A549 (cell line): ENCODE measurements at regions not wholly inside any gene's neighbourhood (a gene's known extent, or its start where the extent isn't known, plus 50 kb on each side); places are given as distances from the start of the nearest gene placed in this dataset.

Experiments used
- ATAC-seq, 2 experiments: fragments of 200-7000 bp in 1 of 2; fragments of >200 bp in 1 of 2; cut with Nextera tagmentation in 1 of 2; cut with Tn5 transposase in 1 of 2; 3 replicates each; pipeline versions ENCODE4 v1.8.0 to v1.9.1; 2018 to 2020; ENCODE audit warnings: mild to moderate bottlenecking in 1 of 2, moderate library complexity in 1 of 2
- CTCF ChIA-PET: fragments of 300-600 bp; sonication (Branson Sonifier 250); formaldehyde crosslinking; extraction: SDS; loops from one replicate; lab custom pipeline; 2021; ENCODE audit warnings: antibody characterized with exemption, inconsistent platforms; lab: Yijun Ruan, JAX
- POLR2A ChIA-PET: fragments of 350-600 bp; formaldehyde crosslinking; extraction: SDS; loops from one replicate; lab custom pipeline; 2021; ENCODE audit warnings: antibody characterized with exemption, inconsistent platforms; lab: Yijun Ruan, JAX
- DNase-seq, 2 experiments: peaks; one replicate each; pipeline versions ENCODE4 v3.0.0 to v3.0.0-alpha.2; 2011 to 2016; ENCODE audit warnings: low read depth in 1 of 2, low spot score in 1 of 2
- FAIRE-seq: peaks from 2 replicates; lab custom pipeline; 2011; peaks lifted over from hg19 to GRCh38; lab: Jason Lieb, UNC
- H3K27ac ChIP-seq, 2 experiments: fragments of >200 bp; sonication (Bioruptor Twin); formaldehyde crosslinking; 3 replicates each; pipeline ENCODE4 v1.5.1; 2016 to 2017
- H3K4me1 ChIP-seq: fragments of >200 bp; sonication (Bioruptor Twin); formaldehyde crosslinking; 3 replicates; pipeline ENCODE4 v1.6.1; 2016
- H3K4me2 ChIP-seq: fragments of >200 bp; sonication (Bioruptor Twin); formaldehyde crosslinking; 3 replicates; pipeline ENCODE4 v1.6.1; 2016
- H3K4me3 ChIP-seq: fragments of >200 bp; sonication (Bioruptor Twin); formaldehyde crosslinking; 3 replicates; pipeline ENCODE4 v1.5.1; 2016
- H3K9me3 ChIP-seq: fragments of >200 bp; sonication (Bioruptor Twin); formaldehyde crosslinking; 3 replicates; pipeline ENCODE4 v1.6.1; 2016
- BHLHE40 ChIP-seq: IDR thresholded peaks from 2 replicates; pipeline ENCODE4 v1.6.1; 2012; ENCODE audit warnings: low read depth, low read length, inconsistent platforms
- CBX2 ChIP-seq: fragments of 200-600 bp; sonication (generic); IDR thresholded peaks from 2 replicates; pipeline ENCODE4 v1.6.1; 2016; ENCODE audit warnings: low read depth, mild to moderate bottlenecking, borderline replicate concordance
- CBX8 ChIP-seq: fragments of 200-600 bp; sonication (generic); IDR thresholded peaks from 2 replicates; pipeline ENCODE4 v1.6.1; 2016
- CEBPB ChIP-seq, 2 experiments: fragments of >200 bp in 1 of 2; sonication (Bioruptor Twin) in 1 of 2; formaldehyde crosslinking in 1 of 2; IDR thresholded peaks; 2 replicates each; pipeline ENCODE4 v1.6.1; 2012 to 2016
- CHD2 ChIP-seq: fragments of 150-350 bp; IDR thresholded peaks from 2 replicates; pipeline ENCODE4 v1.6.1; 2014; ENCODE audit warnings: low read length; ENCODE audit not compliant: partially characterized antibody
- EP300 ChIP-seq, 2 experiments: fragments of >200 bp; sonication (Bioruptor Twin); formaldehyde crosslinking; IDR thresholded peaks; 2 replicates in 1 of 2; 3 replicates in 1 of 2; pipeline ENCODE4 v1.6.1; 2016 to 2017
- ESRRA ChIP-seq: fragments of 150-350 bp; IDR thresholded peaks from 2 replicates; pipeline ENCODE4 v1.6.1; 2014; ENCODE audit warnings: mild to moderate bottlenecking, low read length, borderline replicate concordance
- FOSL2 ChIP-seq, 2 experiments: fragments of 450-650 bp in 1 of 2; fragments of >200 bp in 1 of 2; sonication (Bioruptor Twin) in 1 of 2; formaldehyde crosslinking; IDR thresholded peaks; 2 replicates each; pipeline versions ENCODE4 v1.5.0 to v1.6.1; 2016 to 2020; ENCODE audit warnings: mild to moderate bottlenecking in 1 of 2, moderate library complexity in 1 of 2
- FOXS1 ChIP-seq: fragments of 250-450 bp; sonication (Bioruptor Pico); IDR thresholded peaks from 2 replicates; pipeline ENCODE4 v1.5.0; 2020; ENCODE audit warnings: mild to moderate bottlenecking, moderate library complexity
- HOXB13 ChIP-seq: fragments of 250-450 bp; sonication (Bioruptor Pico); IDR thresholded peaks from 2 replicates; pipeline ENCODE4 v1.5.0; 2020; ENCODE audit warnings: low read depth, mild to moderate bottlenecking, moderate library complexity
- KDM1A ChIP-seq: fragments of 200-600 bp; sonication (generic); IDR thresholded peaks from 2 replicates; pipeline ENCODE4 v1.6.1; 2016; ENCODE audit warnings: low read depth, mild to moderate bottlenecking
- MAZ ChIP-seq: fragments of 150-350 bp; IDR thresholded peaks from 2 replicates; pipeline ENCODE4 v1.6.1; 2014; ENCODE audit warnings: antibody characterized with exemption, low read depth, low read length, borderline replicate concordance
- NPAS2 ChIP-seq: fragments of 250-450 bp; sonication (Bioruptor Pico); IDR thresholded peaks from 2 replicates; pipeline ENCODE4 v1.8.0; 2022; ENCODE audit warnings: mild to moderate bottlenecking, moderate library complexity, borderline replicate concordance
- NR3C1 ChIP-seq: fragments of >200 bp; sonication (Bioruptor Twin); formaldehyde crosslinking; IDR thresholded peaks from 3 replicates; pipeline ENCODE4 v1.6.1; 2017
- RAD21 ChIP-seq, 2 experiments: fragments of >200 bp in 1 of 2; sonication (Bioruptor Twin) in 1 of 2; formaldehyde crosslinking in 1 of 2; IDR thresholded peaks in 1 of 2; conservative IDR thresholded peaks in 1 of 2; 2 replicates in 1 of 2; 3 replicates in 1 of 2; pipeline ENCODE4 v1.6.1; 2012 to 2018; ENCODE audit warnings: inconsistent platforms in 1 of 2
- RARB ChIP-seq: fragments of 250-450 bp; sonication (Bioruptor Pico); IDR thresholded peaks from 2 replicates; pipeline ENCODE4 v1.8.0; 2021; ENCODE audit warnings: mild to moderate bottlenecking, moderate library complexity
- RCOR1 ChIP-seq: fragments of 150-350 bp; IDR thresholded peaks from 2 replicates; pipeline ENCODE4 v1.6.1; 2014; ENCODE audit warnings: antibody characterized with exemption, low read length, low read depth
- RNF2 ChIP-seq: fragments of 200-600 bp; sonication (generic); IDR thresholded peaks from 2 replicates; pipeline ENCODE4 v1.6.1; 2016; ENCODE audit warnings: low read depth, mild to moderate bottlenecking, antibody characterized with exemption, moderate library complexity, borderline replicate concordance
- SMC3 ChIP-seq: fragments of >200 bp; sonication (Bioruptor Twin); formaldehyde crosslinking; IDR thresholded peaks from 3 replicates; pipeline ENCODE4 v1.6.1; 2018; ENCODE audit warnings: inconsistent platforms
- ZC3H11A ChIP-seq: fragments of 450-650 bp; IDR thresholded peaks from 2 replicates; pipeline ENCODE4 v1.6.1; 2014; ENCODE audit warnings: antibody characterized with exemption, mild to moderate bottlenecking
- ZFP36 ChIP-seq: fragments of 450-650 bp; IDR thresholded peaks from 2 replicates; pipeline ENCODE4 v1.6.1; 2014; ENCODE audit warnings: borderline replicate concordance; ENCODE audit not compliant: partially characterized antibody
- ZNF302 ChIP-seq: fragments of 250-450 bp; sonication (Bioruptor Pico); IDR thresholded peaks from 2 replicates; pipeline ENCODE4 v1.9.0; 2021; ENCODE audit warnings: inconsistent platforms, mild to moderate bottlenecking, moderate library complexity
- WGBS: methylation state at CpG from one replicate; pipeline ENCODE4 v1.1.6; 2017; ENCODE audit errors: missing lambda C conversion rate; 5-methylcytosine and 5-hydroxymethylcytosine counted together
- TF ChIP-seq, protein P1 (sequence below): fragments of >200 bp; sonication (Bioruptor Twin); formaldehyde crosslinking; IDR thresholded peaks from 3 replicates; pipeline ENCODE4 v1.5.1; 2016
- TF ChIP-seq, protein P2 (sequence below): fragments of 450-650 bp; IDR thresholded peaks from 2 replicates; pipeline ENCODE4 v1.6.1; 2014; ENCODE audit warnings: antibody characterized with exemption

DNA sequence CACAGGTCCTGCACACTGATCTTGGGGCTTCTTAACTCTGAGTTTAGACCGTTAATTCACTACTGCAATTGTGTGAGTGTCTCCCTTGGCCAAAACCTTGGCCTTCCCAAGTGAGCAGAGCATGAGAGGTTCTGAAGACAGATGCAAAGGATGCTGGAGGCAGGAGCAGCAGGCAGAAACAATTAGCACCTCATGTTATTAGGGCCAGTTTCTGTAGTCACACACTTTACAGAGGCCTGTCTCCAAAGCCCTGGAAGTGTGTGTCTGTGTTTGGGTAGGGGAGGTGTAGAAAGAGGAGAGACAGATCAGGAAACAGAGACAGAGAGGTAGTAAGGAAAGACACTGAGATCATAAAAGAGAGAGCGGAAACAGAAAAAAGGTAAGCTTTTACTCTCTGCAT, 533.8 kb downstream of the TMEM182 start:
- Histone ChIP-seq H3K27ac (no peak overlapping the region), H3K4me1 (no peaks in the 10 kb centered on the region), H3K4me3 (no peak overlapping the region), H3K9me3 (no peaks in the 10 kb centered on the region), H3K4me2 (no peak overlapping the region)
- TF ChIP-seq, protein P1, sequence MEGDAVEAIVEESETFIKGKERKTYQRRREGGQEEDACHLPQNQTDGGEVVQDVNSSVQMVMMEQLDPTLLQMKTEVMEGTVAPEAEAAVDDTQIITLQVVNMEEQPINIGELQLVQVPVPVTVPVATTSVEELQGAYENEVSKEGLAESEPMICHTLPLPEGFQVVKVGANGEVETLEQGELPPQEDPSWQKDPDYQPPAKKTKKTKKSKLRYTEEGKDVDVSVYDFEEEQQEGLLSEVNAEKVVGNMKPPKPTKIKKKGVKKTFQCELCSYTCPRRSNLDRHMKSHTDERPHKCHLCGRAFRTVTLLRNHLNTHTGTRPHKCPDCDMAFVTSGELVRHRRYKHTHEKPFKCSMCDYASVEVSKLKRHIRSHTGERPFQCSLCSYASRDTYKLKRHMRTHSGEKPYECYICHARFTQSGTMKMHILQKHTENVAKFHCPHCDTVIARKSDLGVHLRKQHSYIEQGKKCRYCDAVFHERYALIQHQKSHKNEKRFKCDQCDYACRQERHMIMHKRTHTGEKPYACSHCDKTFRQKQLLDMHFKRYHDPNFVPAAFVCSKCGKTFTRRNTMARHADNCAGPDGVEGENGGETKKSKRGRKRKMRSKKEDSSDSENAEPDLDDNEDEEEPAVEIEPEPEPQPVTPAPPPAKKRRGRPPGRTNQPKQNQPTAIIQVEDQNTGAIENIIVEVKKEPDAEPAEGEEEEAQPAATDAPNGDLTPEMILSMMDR, result no peak
- TF ChIP-seq NR3C1 (no peak), EP300 (IDR thresholded peaks at IDR 0.05) (no peak), BHLHE40 (no peak), SMC3 (no peak), RNF2 (no peak), MAZ (no peak), FOSL2 (IDR thresholded peaks at IDR 0.05) (no peak), FOSL2 (CRISPR knock-in tag; IDR thresholded peaks at IDR 0.05) (no peak), RCOR1 (no peak), HOXB13 (no peak), KDM1A (no peak), ZNF302 (CRISPR knock-in tag) (no peak), CBX2 (no peak)
- TF ChIP-seq, protein P2, sequence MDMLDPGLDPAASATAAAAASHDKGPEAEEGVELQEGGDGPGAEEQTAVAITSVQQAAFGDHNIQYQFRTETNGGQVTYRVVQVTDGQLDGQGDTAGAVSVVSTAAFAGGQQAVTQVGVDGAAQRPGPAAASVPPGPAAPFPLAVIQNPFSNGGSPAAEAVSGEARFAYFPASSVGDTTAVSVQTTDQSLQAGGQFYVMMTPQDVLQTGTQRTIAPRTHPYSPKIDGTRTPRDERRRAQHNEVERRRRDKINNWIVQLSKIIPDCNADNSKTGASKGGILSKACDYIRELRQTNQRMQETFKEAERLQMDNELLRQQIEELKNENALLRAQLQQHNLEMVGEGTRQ, result no peak
- FAIRE-seq (no peak), ATAC-seq (no peak), DNase-seq (no peak)
- 45% methylated on average over 2 of the region's 2 CpGs for WGBS
- ChIA-PET POLR2A (no interaction called here), CTCF (no interaction called here)

DNA sequence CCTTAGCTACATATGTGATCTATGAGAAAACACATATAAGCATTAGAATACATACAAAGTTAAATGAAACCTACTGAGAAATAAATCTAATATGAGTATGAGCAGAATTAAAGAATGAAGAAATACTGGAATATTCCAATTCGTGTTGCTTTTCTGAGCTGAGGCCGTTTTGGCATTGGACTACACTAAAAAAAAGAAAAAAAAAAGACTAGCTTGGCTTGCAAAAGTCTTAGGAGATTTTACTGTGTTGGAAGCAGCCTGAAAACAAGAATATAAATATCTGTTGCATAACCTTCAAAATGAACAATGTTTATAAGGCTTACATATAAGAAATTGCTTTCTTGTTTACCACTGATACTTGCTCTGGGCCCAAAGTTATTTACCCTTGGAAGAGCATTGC, 562.8 kb downstream of the TMEM182 start:
- TF ChIP-seq RARB (CRISPR knock-in tag) (no peak), RAD21 (conservative IDR thresholded peaks at IDR 0.05 in 1 of 2, IDR thresholded peaks at IDR 0.05 in 1 of 2) (no peak), NPAS2 (CRISPR knock-in tag) (no peak), FOXS1 (CRISPR knock-in tag) (no peak), CEBPB (IDR thresholded peaks at IDR 0.05) (no peak), KDM1A (no peak), CHD2 (no peak), ZFP36 (no peak), ZC3H11A (no peak), CBX8 (no peak), ESRRA (no peak)
- TF ChIP-seq, protein P1, result no peak
- 0% methylated on average over 2 of the region's 2 CpGs for WGBS
- DNase-seq (no peak), FAIRE-seq (no peak), ATAC-seq (no peak)
- ChIA-PET POLR2A (no interaction called here), CTCF (no interaction called here)
- Histone ChIP-seq H3K27ac (no peak overlapping the region), H3K4me3 (no peak overlapping the region), H3K4me2 (no peak overlapping the region), H3K4me1 (no peaks in the 10 kb centered on the region), H3K9me3 (no peaks in the 10 kb centered on the region)
